ENCODE measurements at regions not wholly inside any gene's neighbourhood (a gene's known extent, or its start where the extent isn't known, plus 50 kb on each side); places are given as distances from the start of the nearest gene placed in this dataset.

- ChIA-PET POLR2A (no interaction called here), CTCF (interaction anchor here (1.6 kb wide), 1 partner anchor 12 kb away, joined by 3 read pairs; no protein-coding TSS in a partner anchor)
- no peak for DNase-seq (ENCODE audit: extremely low spot score)
- no peak for TF ChIP-seq CTCF (IDR thresholded peaks at IDR 0.05; ENCODE audit: control extremely low read depth, extremely low read depth, low read depth, missing control alignments)
These were observed 189.0 kb upstream of the HDAC4 start for GRCh38 chr2:239589833-239590232.

- POLR2A ChIA-PET: no interaction called here
- no peak for TF ChIP-seq CTCF (IDR thresholded peaks at IDR 0.05; ENCODE audit: control extremely low read depth, extremely low read depth, low read depth, missing control alignments)
- CTCF ChIA-PET: interaction anchor here (1.6 kb wide), 1 partner anchor 11 kb away, joined by 3 read pairs; no protein-coding TSS in a partner anchor
- no peak for DNase-seq (ENCODE audit: extremely low spot score)
These were observed 188.5 kb upstream of the HDAC4 start for GRCh38 chr2:239589270-239589825.

GRCh38 chr2:239588451-239589269, 187.8 kb upstream of the HDAC4 start:
- ChIA-PET CTCF (interaction anchor here (1.6 kb wide), 1 partner anchor 11 kb away, joined by 3 read pairs; no protein-coding TSS in a partner anchor), POLR2A (no interaction called here)
- no peak for DNase-seq (ENCODE audit: extremely low spot score)
- no peak for TF ChIP-seq CTCF (IDR thresholded peaks at IDR 0.05; ENCODE audit: control extremely low read depth, extremely low read depth, low read depth, missing control alignments)

- ChIA-PET CTCF (no interaction called here), POLR2A (no interaction called here)
- no peak for TF ChIP-seq CTCF (IDR thresholded peaks at IDR 0.05; ENCODE audit: control extremely low read depth, extremely low read depth, low read depth, missing control alignments)
- no peak for DNase-seq (ENCODE audit: extremely low spot score)
These were observed 187.0 kb upstream of the HDAC4 start for GRCh38 chr2:239587841-239588240.

GRCh38 chr2:239587311-239587731, 186.5 kb upstream of the HDAC4 start:
- TF ChIP-seq CTCF (IDR thresholded peaks at IDR 0.05; ENCODE audit: control extremely low read depth, extremely low read depth, low read depth, missing control alignments): no peak
- no peak for DNase-seq (ENCODE audit: extremely low spot score)
- POLR2A ChIA-PET: no interaction called here
- CTCF ChIA-PET: no interaction called here

- DNase-seq (ENCODE audit: extremely low spot score): no peak
- ChIA-PET POLR2A (no interaction called here), CTCF (no interaction called here)
- no peak for TF ChIP-seq CTCF (IDR thresholded peaks at IDR 0.05; ENCODE audit: control extremely low read depth, extremely low read depth, low read depth, missing control alignments)
These were observed 186.0 kb upstream of the HDAC4 start for GRCh38 chr2:239586651-239587310.

Data from GM10248 (cell line).